H1 (cell line): ENCODE measurements at regions not wholly inside any gene's neighbourhood (a gene's known extent, or its start where the extent isn't known, plus 50 kb on each side); places are given as distances from the start of the nearest gene placed in this dataset.

Experiments
- CHD1 ChIP-seq: IDR thresholded peaks from 2 replicates; pipeline ENCODE4 v1.6.1; 2012; ENCODE audit warnings: low read depth, low read length, improper control_type of control experiment
- CTCF ChIP-seq, 3 experiments: IDR thresholded peaks; 1 replicate in 2 of 3; 2 replicates in 1 of 3; pipeline versions ENCODE4 v1.5.1 to v1.6.1; 2011; ENCODE audit warnings: low read length in 3 of 3, mild to moderate bottlenecking in 3 of 3, inconsistent platforms in 2 of 3, low read depth in 1 of 3, moderate library complexity in 1 of 3; ENCODE audit not compliant: insufficient read depth in 1 of 3; ENCODE audit errors: control extremely low read depth in 1 of 3
- MAFK ChIP-seq: IDR thresholded peaks from 2 replicates; pipeline ENCODE4 v1.6.1; 2012; ENCODE audit warnings: low read depth, mild to moderate bottlenecking, improper control_type of control experiment, low read length
- POLR2A ChIP-seq, 2 experiments: IDR thresholded peaks; 1 replicate in 1 of 2; 2 replicates in 1 of 2; pipeline ENCODE4 v1.6.1; 2011; ENCODE audit warnings: low read depth in 2 of 2, low read length in 2 of 2, mild to moderate bottlenecking in 2 of 2; ENCODE audit errors: control extremely low read depth in 1 of 2
- POU5F1 ChIP-seq: IDR thresholded peaks from 2 replicates; pipeline ENCODE4 v1.6.1; 2011; ENCODE audit warnings: low read depth, mild to moderate bottlenecking, low read length, moderate library complexity

- no peak for TF ChIP-seq CTCF (IDR thresholded peaks at IDR 0.05; ENCODE audit: control extremely low read depth in 1 of 3, insufficient read depth in 1 of 3, low read depth in 1 of 3, low read length in 3 of 3)
- TF ChIP-seq POLR2A (IDR thresholded peaks at IDR 0.05; ENCODE audit: control extremely low read depth in 1 of 2, low read depth in 2 of 2, low read length in 2 of 2): no peak
- no peak for TF ChIP-seq POU5F1
- TF ChIP-seq MAFK: no peak
- TF ChIP-seq CHD1: no peak
Observed at GRCh38 chr5:165083394-165083793, 1578.0 kb downstream of the MAT2B start.
